ENCODE measurements at regions not wholly inside any gene's neighbourhood (a gene's known extent, or its start where the extent isn't known, plus 50 kb on each side); places are given as distances from the start of the nearest gene placed in this dataset.

DNA sequence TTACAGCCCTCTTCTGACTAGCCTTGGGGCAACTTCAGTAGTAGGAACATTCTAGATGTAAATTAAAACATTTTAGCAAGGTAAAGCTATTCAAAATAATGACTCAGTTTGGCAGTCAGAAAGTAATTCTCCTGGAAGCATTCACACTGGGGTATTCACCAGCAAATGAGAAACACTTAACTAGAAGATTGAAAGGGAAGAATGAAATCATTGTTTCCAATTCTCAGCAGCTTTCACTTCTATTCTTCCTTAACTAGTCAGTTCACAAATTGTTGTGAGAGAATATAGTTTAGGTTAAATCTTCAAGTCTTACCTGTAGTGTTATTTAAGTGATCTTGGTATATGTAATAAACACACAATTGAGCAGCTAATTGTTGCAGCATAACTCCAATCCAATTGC lies 1135.6 kb upstream of the FAM98A start:
- TF ChIP-seq, protein P1, sequence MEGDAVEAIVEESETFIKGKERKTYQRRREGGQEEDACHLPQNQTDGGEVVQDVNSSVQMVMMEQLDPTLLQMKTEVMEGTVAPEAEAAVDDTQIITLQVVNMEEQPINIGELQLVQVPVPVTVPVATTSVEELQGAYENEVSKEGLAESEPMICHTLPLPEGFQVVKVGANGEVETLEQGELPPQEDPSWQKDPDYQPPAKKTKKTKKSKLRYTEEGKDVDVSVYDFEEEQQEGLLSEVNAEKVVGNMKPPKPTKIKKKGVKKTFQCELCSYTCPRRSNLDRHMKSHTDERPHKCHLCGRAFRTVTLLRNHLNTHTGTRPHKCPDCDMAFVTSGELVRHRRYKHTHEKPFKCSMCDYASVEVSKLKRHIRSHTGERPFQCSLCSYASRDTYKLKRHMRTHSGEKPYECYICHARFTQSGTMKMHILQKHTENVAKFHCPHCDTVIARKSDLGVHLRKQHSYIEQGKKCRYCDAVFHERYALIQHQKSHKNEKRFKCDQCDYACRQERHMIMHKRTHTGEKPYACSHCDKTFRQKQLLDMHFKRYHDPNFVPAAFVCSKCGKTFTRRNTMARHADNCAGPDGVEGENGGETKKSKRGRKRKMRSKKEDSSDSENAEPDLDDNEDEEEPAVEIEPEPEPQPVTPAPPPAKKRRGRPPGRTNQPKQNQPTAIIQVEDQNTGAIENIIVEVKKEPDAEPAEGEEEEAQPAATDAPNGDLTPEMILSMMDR (IDR thresholded peaks at IDR 0.05; ENCODE audit: low read depth, low read length, poor library complexity, severe bottlenecking) = no peak
- no peak for TF ChIP-seq EZH2phosphoT487 (IDR thresholded peaks at IDR 0.05; ENCODE audit: borderline replicate concordance, low read length)
